Keratinocyte (primary cell): ENCODE measurements at regions not wholly inside any gene's neighbourhood (a gene's known extent, or its start where the extent isn't known, plus 50 kb on each side); places are given as distances from the start of the nearest gene placed in this dataset.

Experiments used
- DNase-seq: peaks from one replicate; pipeline ENCODE4 v3.0.0-alpha.2; 2011; ENCODE audit warnings: low read depth, missing footprints, low spot score
- FAIRE-seq: peaks from 2 replicates; lab custom pipeline; 2011; peaks lifted over from hg19 to GRCh38; lab: Jason Lieb, UNC
- H2AFZ ChIP-seq: 2 replicates; pipeline ENCODE4 v1.6.0; 2012; ENCODE audit warnings: low read length, control low read depth, inconsistent platforms; ENCODE audit not compliant: control insufficient read depth
- H3K27ac ChIP-seq: 2 replicates; pipeline ENCODE4 v1.5.1; 2011; ENCODE audit warnings: low read length; ENCODE audit not compliant: control insufficient read depth, insufficient read depth
- H3K27me3 ChIP-seq: 3 replicates; pipeline ENCODE4 v1.6.0; 2011; ENCODE audit warnings: low read length; ENCODE audit not compliant: control insufficient read depth, insufficient read depth; ENCODE audit errors: extremely low read depth
- H3K36me3 ChIP-seq, 2 experiments: 2 replicates in 1 of 2; 3 replicates in 1 of 2; pipeline ENCODE4 v1.5.1; 2011; ENCODE audit warnings: low read length in 2 of 2, mild to moderate bottlenecking in 1 of 2; ENCODE audit not compliant: control insufficient read depth in 2 of 2, insufficient read depth in 2 of 2; ENCODE audit errors: extremely low read depth in 1 of 2
- H3K4me1 ChIP-seq: 3 replicates; pipeline ENCODE4 v1.5.1; 2011; ENCODE audit warnings: low read length; ENCODE audit not compliant: control insufficient read depth, insufficient read depth; ENCODE audit errors: extremely low read depth
- H3K4me2 ChIP-seq: 3 replicates; pipeline ENCODE4 v1.6.0; 2011; ENCODE audit warnings: low read depth, low read length; ENCODE audit not compliant: control insufficient read depth, insufficient read depth; ENCODE audit errors: extremely low read depth
- H3K4me3 ChIP-seq, 3 experiments: fragments of 200-600 bp in 1 of 3; sonication (generic) in 1 of 3; 2 replicates in 2 of 3; 3 replicates in 1 of 3; pipeline ENCODE4 v1.5.1; 2011 to 2016; ENCODE audit warnings: low read length in 3 of 3, mild to moderate bottlenecking in 3 of 3, control low read depth in 2 of 3, inconsistent platforms in 1 of 3, low read depth in 1 of 3, mixed read lengths in 1 of 3, mixed run types in 1 of 3, moderate library complexity in 1 of 3; ENCODE audit not compliant: control insufficient read depth in 2 of 3, insufficient read depth in 2 of 3; ENCODE audit errors: extremely low read depth in 1 of 3
- H3K79me2 ChIP-seq: 2 replicates; pipeline ENCODE4 v1.6.0; 2012; ENCODE audit warnings: low read length; ENCODE audit not compliant: control insufficient read depth, insufficient read depth
- H3K9ac ChIP-seq: 3 replicates; pipeline ENCODE4 v1.6.0; 2011; ENCODE audit warnings: low read length; ENCODE audit not compliant: control insufficient read depth, insufficient read depth; ENCODE audit errors: extremely low read depth
- H3K9me1 ChIP-seq: 3 replicates; pipeline ENCODE4 v1.6.0; 2011; ENCODE audit warnings: low read length; ENCODE audit not compliant: control insufficient read depth, insufficient read depth; ENCODE audit errors: extremely low read depth
- H3K9me3 ChIP-seq: 2 replicates; pipeline ENCODE4 v1.5.1; 2012; ENCODE audit warnings: low read depth, low read length; ENCODE audit not compliant: control insufficient read depth
- H4K20me1 ChIP-seq: 3 replicates; pipeline ENCODE4 v1.6.0; 2011; ENCODE audit warnings: low read length; ENCODE audit not compliant: control insufficient read depth, insufficient read depth; ENCODE audit errors: extremely low read depth
- CTCF ChIP-seq, 3 experiments: IDR thresholded peaks in 1 of 3; conservative IDR thresholded peaks in 1 of 3; optimal IDR thresholded peaks in 1 of 3; 2 replicates in 2 of 3; 3 replicates in 1 of 3; pipeline versions ENCODE3 to v1.5.1; 2011; ENCODE audit warnings: low read length in 3 of 3, mild to moderate bottlenecking in 3 of 3, moderate library complexity in 2 of 3, control low read depth in 1 of 3, inconsistent platforms in 1 of 3; ENCODE audit not compliant: insufficient read depth in 2 of 3; ENCODE audit errors: extremely low read depth in 1 of 3
- EZH2 ChIP-seq: IDR thresholded peaks from one replicate; pipeline ENCODE4 v1.6.1; 2012; ENCODE audit warnings: inconsistent platforms, mild to moderate bottlenecking, low read length, moderate library complexity
- dilution Hi-C: fragments of 300-500 bp; cut with MboI; formaldehyde crosslinking; loops from one replicate; pipeline ENCODE4 v1.7.0; 2020; ENCODE audit warnings: low sequenced_read_pairs; ENCODE audit not compliant: extremely low pct_ligation_motif_present

GRCh38 chr6:147831356-147831755 lies 322.9 kb downstream of the SAMD5 start:
- Histone ChIP-seq H3K36me3 (no peaks in the 10 kb centered on the region), H3K4me1 (no peaks in the 10 kb centered on the region), H4K20me1 (no peaks in the 10 kb centered on the region), H3K27me3 (no peaks in the 10 kb centered on the region), H3K79me2 (no peaks in the 10 kb centered on the region), H3K4me2 (no peak overlapping the region), H3K27ac (no peak overlapping the region), H3K9me1 (no peaks in the 10 kb centered on the region), H3K9me3 (no peaks in the 10 kb centered on the region), H2AFZ (no peak overlapping the region), H3K9ac (no peak overlapping the region), H3K4me3 (no peak overlapping the region)
- TF ChIP-seq CTCF (optimal IDR thresholded peaks at IDR 0.05 in 1 of 3, IDR thresholded peaks at IDR 0.05 in 1 of 3, conservative IDR thresholded peaks at IDR 0.05 in 1 of 3; ENCODE audit: extremely low read depth in 1 of 3, insufficient read depth in 2 of 3, low read length in 3 of 3) (no peak), EZH2 (no peak)
- FAIRE-seq (no peak), DNase-seq (no peak)
- dilution Hi-C loops: no loop called here

- FAIRE-seq (no peak), DNase-seq (no peak)
- TF ChIP-seq CTCF (optimal IDR thresholded peaks at IDR 0.05 in 1 of 3, IDR thresholded peaks at IDR 0.05 in 1 of 3, conservative IDR thresholded peaks at IDR 0.05 in 1 of 3; ENCODE audit: extremely low read depth in 1 of 3, insufficient read depth in 2 of 3, low read length in 3 of 3) (no peak), EZH2 (no peak)
- H3K79me2 ChIP-seq: no peaks in the 10 kb centered on the region
- H3K4me2 ChIP-seq: no peak overlapping the region
- no peaks in the 10 kb centered on the region for H3K36me3 ChIP-seq
- no peaks in the 10 kb centered on the region for H4K20me1 ChIP-seq
- H3K9me1 ChIP-seq: no peaks in the 10 kb centered on the region
- H3K4me3 ChIP-seq: no peak overlapping the region
- no peak overlapping the region for H3K27ac ChIP-seq
- H3K9ac ChIP-seq: no peak overlapping the region
- dilution Hi-C loops: no loop called here
- no peaks in the 10 kb centered on the region for H3K27me3 ChIP-seq
- H2AFZ ChIP-seq: no peak overlapping the region
- no peaks in the 10 kb centered on the region for H3K4me1 ChIP-seq
- H3K9me3 ChIP-seq: no peaks in the 10 kb centered on the region
Measured at GRCh38 chr6:147833607-147834006, 325.1 kb downstream of the SAMD5 start.
